Gastroesophageal sphincter (tissue), 4 donors: ENCODE measurements at regions not wholly inside any gene's neighbourhood (a gene's known extent, or its start where the extent isn't known, plus 50 kb on each side); places are given as distances from the start of the nearest gene placed in this dataset.

Source experiments
- ATAC-seq: fragments of 150-250 bp; one replicate; pipeline ENCODE4 v1.9.1; 2016; ENCODE audit warnings: mild to moderate bottlenecking, moderate library complexity
- H3K27ac ChIP-seq, 4 donors: fragments of 200-600 bp; sonication (generic) in 3 of 4; 1 replicate in 3 of 4; 2 replicates in 1 of 4; pipeline ENCODE4 v1.5.1; 2016 to 2019
- H3K27me3 ChIP-seq: fragments of 200-600 bp; sonication (generic); one replicate; pipeline ENCODE4 v1.5.1; 2019
- H3K36me3 ChIP-seq, 2 donors: fragments of 200-600 bp; sonication (generic); one replicate each; pipeline ENCODE4 v1.5.1; 2019; ENCODE audit warnings: control low read depth in 1 of 2
- H3K4me1 ChIP-seq, 3 donors: fragments of 200-600 bp; sonication (generic); 1 replicate in 2 of 3; 2 replicates in 1 of 3; pipeline ENCODE4 v1.5.1; 2016 to 2019; ENCODE audit warnings: control low read depth in 2 of 3
- H3K4me3 ChIP-seq, 2 donors: fragments of 200-600 bp; sonication (generic); one replicate each; pipeline ENCODE4 v1.5.1; 2019; ENCODE audit warnings: mild to moderate bottlenecking in 1 of 2, moderate library complexity in 1 of 2
- H3K9me3 ChIP-seq, 3 donors: fragments of 200-600 bp; sonication (generic); one replicate each; pipeline ENCODE4 v1.5.1; 2017 to 2019; ENCODE audit warnings: control low read depth in 2 of 3
- EP300 ChIP-seq: sonication (generic); formaldehyde crosslinking; IDR thresholded peaks from one replicate; pipeline ENCODE4 v1.6.1; 2017; ENCODE audit warnings: antibody characterized with exemption, mild to moderate bottlenecking
- POLR2A ChIP-seq, 2 donors: fragments of 450-650 bp; IDR thresholded peaks; one replicate each; pipeline ENCODE4 v1.6.1; 2017; ENCODE audit warnings: antibody characterized with exemption in 2 of 2, mild to moderate bottlenecking in 2 of 2, moderate library complexity in 1 of 2
- POLR2AphosphoS5 ChIP-seq: sonication (generic); formaldehyde crosslinking; IDR thresholded peaks from one replicate; pipeline ENCODE4 v1.6.1; 2017; ENCODE audit warnings: antibody characterized with exemption
- WGBS, 2 donors: methylation state at CpG; one replicate each; pipeline ENCODE4 v1.1.5; 2018; ENCODE audit warnings: low coverage in 1 of 2; 5-methylcytosine and 5-hydroxymethylcytosine counted together
- TF ChIP-seq, protein P1 (sequence below), 4 experiments: fragments of 200-600 bp in 2 of 4; fragments of 450-650 bp in 2 of 4; sonication (generic) in 1 of 4; IDR thresholded peaks; one replicate each; pipeline ENCODE4 v1.5.1; 2017 to 2019; ENCODE audit warnings: antibody characterized with exemption in 4 of 4, mild to moderate bottlenecking in 2 of 4, moderate library complexity in 2 of 4

DNA sequence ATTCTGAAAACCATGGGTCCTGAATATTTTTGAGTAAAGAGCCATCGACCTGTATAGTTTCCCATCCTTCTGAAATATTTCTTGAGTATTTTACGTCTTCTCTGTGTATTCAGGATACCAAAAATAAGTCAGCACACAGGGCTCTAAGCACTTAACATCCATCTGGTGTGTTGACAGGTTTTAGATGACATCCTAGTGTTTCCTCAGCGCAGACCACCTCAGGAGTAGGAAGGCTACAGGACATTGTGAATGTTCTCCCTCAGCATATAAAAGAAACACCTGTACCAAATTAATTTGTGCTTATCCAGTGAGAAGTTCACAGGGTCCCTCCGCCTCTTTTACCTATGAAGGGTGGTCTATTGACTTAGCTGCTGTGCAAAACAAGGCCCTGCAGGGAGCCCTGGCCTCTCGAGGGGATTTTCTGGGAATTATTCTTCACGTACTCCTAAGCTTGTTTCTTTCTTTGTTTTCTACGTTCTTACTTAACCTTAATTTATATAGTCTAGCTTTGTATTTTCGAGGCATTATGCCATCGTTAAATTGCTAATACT lies 241.8 kb downstream of the FBXO8 start:
- ATAC-seq, result no peak
- no peaks in the 10 kb centered on the region for H3K36me3 ChIP-seq
- no peaks in the 10 kb centered on the region for H3K9me3 ChIP-seq
- H3K27me3 ChIP-seq, result no peaks in the 10 kb centered on the region
- H3K27ac ChIP-seq, result no peak overlapping the region
- H3K4me3 ChIP-seq, result no peak overlapping the region
- 55 to 58% methylated on average over 8 to 9 of the region's 9 CpGs for WGBS, 2 donors
- H3K4me1 ChIP-seq, result no peaks in the 10 kb centered on the region
- TF ChIP-seq POLR2AphosphoS5 (no peak), POLR2A (IDR thresholded peaks at IDR 0.05) (no peak), EP300 (no peak)
- TF ChIP-seq, protein P1, sequence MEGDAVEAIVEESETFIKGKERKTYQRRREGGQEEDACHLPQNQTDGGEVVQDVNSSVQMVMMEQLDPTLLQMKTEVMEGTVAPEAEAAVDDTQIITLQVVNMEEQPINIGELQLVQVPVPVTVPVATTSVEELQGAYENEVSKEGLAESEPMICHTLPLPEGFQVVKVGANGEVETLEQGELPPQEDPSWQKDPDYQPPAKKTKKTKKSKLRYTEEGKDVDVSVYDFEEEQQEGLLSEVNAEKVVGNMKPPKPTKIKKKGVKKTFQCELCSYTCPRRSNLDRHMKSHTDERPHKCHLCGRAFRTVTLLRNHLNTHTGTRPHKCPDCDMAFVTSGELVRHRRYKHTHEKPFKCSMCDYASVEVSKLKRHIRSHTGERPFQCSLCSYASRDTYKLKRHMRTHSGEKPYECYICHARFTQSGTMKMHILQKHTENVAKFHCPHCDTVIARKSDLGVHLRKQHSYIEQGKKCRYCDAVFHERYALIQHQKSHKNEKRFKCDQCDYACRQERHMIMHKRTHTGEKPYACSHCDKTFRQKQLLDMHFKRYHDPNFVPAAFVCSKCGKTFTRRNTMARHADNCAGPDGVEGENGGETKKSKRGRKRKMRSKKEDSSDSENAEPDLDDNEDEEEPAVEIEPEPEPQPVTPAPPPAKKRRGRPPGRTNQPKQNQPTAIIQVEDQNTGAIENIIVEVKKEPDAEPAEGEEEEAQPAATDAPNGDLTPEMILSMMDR (IDR thresholded peaks at IDR 0.05), result no peak

DNA sequence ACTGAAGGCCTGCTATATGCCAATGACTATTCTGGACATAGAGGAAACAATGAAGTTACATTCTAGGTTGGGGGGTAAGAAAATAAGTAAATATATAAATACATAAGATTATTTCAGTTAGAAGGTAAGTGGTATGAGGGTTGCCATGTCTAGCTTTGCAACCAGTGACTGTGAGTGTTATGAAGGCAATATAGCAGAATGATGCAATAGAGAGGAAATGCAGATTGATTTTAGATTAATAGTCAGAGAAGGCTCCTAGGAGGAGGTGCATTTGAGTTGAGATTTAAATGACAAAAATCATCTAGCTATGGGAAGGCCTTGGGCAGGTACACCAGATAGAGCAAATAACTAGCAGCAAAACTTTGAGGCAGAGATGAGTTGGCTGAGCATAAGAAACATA lies 243.2 kb downstream of the FBXO8 start:
- no peak for ATAC-seq
- Histone ChIP-seq H3K36me3 (no peaks in the 10 kb centered on the region), H3K4me1 (no peaks in the 10 kb centered on the region), H3K27me3 (no peaks in the 10 kb centered on the region), H3K27ac (no peak overlapping the region), H3K4me3 (no peak overlapping the region), H3K9me3 (no peaks in the 10 kb centered on the region)
- TF ChIP-seq POLR2A (IDR thresholded peaks at IDR 0.05), result no peak

DNA sequence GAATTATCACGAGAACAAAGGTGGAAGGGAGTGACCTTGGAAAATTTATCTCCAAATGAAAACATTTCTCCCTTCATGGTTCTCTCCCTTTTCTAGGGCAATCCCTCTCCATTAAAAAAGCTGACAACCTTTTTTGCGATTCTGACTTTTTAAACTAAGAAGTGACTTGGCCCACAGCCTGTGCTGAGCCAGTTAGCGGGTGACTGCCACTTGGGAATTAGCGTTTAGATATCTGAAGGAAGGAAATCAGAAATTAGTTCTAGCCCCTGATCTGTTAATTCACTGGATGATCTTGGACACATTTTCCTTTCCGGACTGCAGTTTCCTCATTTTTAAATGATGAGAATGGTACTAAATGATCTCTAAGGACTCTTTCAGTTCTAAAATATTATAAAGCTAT lies 245.0 kb downstream of the FBXO8 start:
- no peak for TF ChIP-seq POLR2A (IDR thresholded peaks at IDR 0.05)
- TF ChIP-seq, protein P1 (IDR thresholded peaks at IDR 0.05), result no peak
- TF ChIP-seq POLR2AphosphoS5, result no peak
- no peak for TF ChIP-seq EP300
- Histone ChIP-seq H3K27me3 (no peaks in the 10 kb centered on the region), H3K27ac (no peak overlapping the region), H3K36me3 (no peaks in the 10 kb centered on the region), H3K4me3 (no peak overlapping the region), H3K4me1 (no peaks in the 10 kb centered on the region), H3K9me3 (no peaks in the 10 kb centered on the region)
- ATAC-seq, result no peak
- WGBS, 2 donors, result 58 to 81% methylated on average over 5 of the region's 5 CpGs

DNA sequence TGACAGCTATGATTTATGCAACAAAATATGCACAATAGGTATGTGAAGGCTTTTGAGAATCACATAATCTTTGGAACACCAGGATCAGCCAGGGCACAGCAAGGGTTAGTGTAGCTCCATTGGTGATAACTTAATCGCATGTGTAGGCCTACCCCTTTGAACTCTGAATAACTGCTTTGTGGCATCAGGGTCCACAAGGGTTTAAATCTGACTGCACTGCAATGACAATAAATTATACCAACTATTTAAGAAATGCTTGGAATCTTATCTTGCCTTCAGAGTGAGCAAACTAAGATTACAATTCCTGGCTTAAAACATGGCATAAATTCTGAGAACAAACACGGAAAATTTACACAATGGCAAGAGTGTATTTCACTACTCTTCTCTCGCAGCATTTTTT lies 245.8 kb downstream of the FBXO8 start:
- Histone ChIP-seq H3K36me3 (no peaks in the 10 kb centered on the region), H3K27ac (no peak overlapping the region), H3K4me3 (no peak overlapping the region), H3K27me3 (no peaks in the 10 kb centered on the region), H3K9me3 (no peaks in the 10 kb centered on the region), H3K4me1 (no peaks in the 10 kb centered on the region)
- ATAC-seq, result no peak
- 83 to 100% methylated on average over 3 of the region's 3 CpGs for WGBS, 2 donors
- TF ChIP-seq POLR2A (IDR thresholded peaks at IDR 0.05) (no peak), POLR2AphosphoS5 (no peak), EP300 (no peak)
- TF ChIP-seq, protein P1 (IDR thresholded peaks at IDR 0.05), result no peak

DNA sequence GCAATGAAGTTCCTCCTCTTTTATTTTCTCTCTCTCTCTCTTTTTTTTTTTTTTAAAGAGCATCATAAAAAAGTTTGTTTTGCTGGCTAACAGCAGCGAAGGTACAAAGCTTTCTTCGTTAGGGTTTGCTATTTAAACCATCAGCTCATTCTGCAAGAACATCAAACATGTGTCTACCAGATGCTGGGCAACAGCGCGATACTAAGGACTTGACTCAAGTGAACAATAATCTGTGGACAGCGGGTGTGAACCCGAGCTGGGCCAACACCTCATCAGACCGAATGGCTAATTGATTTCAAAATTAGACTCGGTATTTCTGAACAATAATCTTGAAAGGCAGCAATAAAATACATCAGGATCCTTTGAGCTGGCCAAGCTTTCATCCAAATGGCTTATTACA lies 246.4 kb downstream of the FBXO8 start:
- Histone ChIP-seq H3K27me3 (no peaks in the 10 kb centered on the region), H3K36me3 (no peaks in the 10 kb centered on the region), H3K27ac (no peak overlapping the region), H3K9me3 (no peaks in the 10 kb centered on the region), H3K4me1 (no peaks in the 10 kb centered on the region), H3K4me3 (no peak overlapping the region)
- ATAC-seq, result no peak
- WGBS, 2 donors, result 91 to 94% methylated on average over 4 to 7 of the region's 8 CpGs
- no peak for TF ChIP-seq POLR2A (IDR thresholded peaks at IDR 0.05)
- no peak for TF ChIP-seq EP300
- TF ChIP-seq, protein P1 (IDR thresholded peaks at IDR 0.05), result no peak
- TF ChIP-seq POLR2AphosphoS5, result no peak
